HG03025 (cell line): ENCODE measurements at regions not wholly inside any gene's neighbourhood (a gene's known extent, or its start where the extent isn't known, plus 50 kb on each side); places are given as distances from the start of the nearest gene placed in this dataset.

Experiments used
- ATAC-seq: cut with Tn5 transposase; IDR thresholded peaks from one replicate; pipeline ENCODE4 v1.9.1; 2021; ENCODE audit warnings: mild to moderate bottlenecking, moderate library complexity; ENCODE audit not compliant: unreplicated experiment, low FRiP score

DNA sequence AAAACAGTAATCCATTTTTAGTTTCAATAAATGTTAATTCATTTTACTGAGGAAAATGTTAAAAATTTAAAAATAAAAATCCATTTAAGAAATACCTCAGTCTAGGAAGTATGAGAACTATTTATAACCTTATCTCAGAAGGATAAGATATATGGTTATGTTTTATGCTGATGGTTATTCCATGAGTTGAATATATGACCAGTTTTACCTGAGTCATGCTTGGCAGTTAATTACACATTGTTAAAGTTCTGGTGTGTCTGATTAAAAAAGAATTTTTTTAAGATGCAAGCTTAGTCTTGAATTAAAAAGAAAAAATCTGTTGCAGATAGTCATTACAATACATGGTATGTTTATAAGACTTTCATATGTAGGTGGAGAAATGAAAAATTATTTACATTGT lies 191.7 kb downstream of the ARL4A start:
- ATAC-seq, result no peak

DNA sequence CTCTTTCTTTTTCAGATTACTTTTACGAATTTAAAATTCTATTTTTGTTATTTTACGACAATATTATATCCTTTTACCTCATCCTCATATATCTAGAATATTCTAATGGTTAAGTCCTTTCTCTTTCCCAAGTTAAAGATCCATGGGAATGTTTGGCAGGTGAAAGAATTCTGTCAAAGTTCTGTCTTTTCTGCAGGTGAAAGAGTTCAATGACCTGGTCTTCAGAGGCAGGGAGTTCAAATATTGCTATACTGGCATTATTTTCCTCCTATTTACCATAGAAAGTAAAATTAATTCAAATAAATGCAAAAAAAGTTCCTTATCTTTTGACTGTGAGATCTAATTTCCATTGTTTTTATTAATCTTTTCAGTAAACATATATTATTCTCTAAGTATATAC lies 194.3 kb downstream of the ARL4A start:
- ATAC-seq, result no peak

DNA sequence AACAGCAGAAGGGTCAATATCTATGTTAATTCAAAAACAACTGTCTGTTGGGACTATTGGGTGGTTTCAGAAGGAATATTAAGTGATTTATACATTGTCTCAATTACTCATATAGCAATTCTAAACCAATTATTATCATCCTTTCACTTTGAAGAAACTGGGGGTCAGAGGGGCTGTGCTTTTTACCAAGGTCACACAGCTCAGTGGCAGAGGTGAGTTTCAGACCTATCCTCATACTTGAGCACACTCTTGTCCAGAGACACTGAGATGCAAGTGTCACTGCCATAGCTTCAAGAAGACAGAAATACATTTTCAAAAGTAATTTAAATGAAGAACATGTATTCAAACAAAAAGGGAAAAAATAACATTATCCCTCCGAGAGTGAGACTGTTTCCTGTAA lies 195.3 kb downstream of the ARL4A start:
- no peak for ATAC-seq

DNA sequence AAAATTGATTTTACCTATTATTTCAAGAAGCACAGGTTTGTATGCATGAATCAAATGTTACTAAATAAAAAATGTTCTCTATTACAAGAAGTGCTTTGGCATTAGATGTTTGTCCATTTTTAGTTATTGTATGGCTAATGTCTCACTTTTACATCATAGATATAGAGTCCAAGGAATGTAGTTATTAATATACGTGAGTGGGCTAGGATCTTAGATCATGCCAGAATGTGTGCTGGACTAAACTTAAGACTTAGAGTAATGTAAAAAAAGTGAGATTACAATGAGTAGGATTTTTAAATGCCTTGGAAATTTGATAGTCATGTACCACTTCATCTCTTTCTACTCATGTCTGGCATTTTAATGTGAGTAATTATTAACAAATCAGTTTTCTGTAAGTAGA lies 196.6 kb downstream of the ARL4A start:
- ATAC-seq, result no peak

DNA sequence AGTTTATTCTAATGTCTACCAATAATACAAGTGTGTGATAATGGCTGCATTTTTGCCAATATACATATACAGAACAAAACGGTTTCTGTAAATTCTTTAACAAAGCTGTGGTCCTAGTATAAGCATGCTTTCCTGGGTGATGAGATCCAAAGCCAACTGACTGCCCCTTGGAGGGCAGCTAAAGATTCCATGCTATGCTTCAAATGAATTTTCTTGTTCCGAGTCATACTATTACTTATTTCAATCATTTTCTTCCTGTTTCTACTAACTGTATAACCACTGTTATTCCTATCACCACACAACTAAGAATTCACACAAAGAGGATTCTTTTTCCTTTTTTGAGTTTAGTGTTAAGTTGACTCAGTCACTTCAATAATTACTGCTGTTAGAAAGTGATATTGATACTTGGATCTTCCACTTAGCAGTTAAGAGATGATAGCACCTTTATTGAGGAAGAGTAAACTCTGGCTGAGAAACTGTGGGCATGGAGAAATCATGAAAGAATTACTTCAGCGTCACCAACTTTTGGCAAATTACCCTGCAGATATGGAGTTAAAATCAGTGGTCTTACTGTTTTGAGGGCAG lies 197.5 kb downstream of the ARL4A start:
- no peak for ATAC-seq

DNA sequence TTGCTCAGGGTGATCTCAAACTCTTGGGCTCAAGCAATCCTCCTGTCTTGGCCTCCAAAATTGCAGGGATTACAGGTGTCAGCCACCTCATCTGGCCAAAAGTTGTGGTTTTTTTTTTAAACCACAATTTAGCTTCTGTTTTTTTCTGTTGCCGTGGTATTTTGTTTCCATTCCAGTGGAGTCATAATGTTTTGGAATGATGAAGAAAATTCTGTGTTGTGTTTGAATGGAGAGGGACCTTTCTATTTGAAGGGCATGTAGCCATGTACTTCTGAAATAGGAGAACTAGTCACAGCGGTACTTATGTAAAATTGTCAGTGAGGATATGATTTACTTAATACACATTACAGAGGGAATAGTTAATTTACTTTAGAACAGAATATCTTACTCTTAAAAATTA lies 201.3 kb downstream of the ARL4A start:
- no peak for ATAC-seq

DNA sequence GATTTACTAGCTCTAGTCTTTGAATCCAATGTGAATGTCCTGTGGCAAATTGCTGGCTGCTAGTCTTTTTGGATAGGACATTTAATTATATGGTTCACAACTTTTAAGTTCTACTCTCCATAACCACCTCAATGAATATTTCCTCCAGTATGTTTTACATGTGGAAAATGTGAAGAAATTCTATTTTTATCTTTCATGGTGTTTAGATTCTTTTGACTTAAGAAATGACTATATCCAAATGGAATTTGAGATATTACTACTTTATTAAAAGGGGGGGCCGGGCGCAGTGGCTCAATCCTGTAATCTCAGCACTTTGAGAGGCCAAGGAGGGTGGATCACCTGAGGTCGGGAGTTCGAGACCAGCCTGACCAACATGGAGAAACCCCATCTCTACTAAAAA lies 202.0 kb downstream of the ARL4A start:
- ATAC-seq, result no peak

DNA sequence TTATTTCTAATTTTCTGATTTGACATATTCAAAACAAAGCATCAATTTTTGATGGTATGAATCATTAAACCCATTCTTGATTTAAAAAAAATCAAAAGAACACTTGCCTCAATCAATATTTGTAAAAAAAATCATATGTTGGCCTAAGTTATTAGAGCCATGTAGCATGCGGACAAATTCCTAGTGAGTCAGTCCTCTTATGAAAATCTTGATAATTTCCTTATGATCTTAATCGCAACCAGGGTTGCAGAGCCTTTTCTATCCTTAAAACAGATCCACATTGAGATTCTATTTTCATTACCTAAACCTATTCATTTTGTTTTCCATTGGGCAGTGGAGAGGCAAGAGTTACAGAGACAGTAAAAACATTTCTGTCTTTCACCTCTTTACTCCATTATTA lies 203.2 kb downstream of the ARL4A start:
- no peak for ATAC-seq

DNA sequence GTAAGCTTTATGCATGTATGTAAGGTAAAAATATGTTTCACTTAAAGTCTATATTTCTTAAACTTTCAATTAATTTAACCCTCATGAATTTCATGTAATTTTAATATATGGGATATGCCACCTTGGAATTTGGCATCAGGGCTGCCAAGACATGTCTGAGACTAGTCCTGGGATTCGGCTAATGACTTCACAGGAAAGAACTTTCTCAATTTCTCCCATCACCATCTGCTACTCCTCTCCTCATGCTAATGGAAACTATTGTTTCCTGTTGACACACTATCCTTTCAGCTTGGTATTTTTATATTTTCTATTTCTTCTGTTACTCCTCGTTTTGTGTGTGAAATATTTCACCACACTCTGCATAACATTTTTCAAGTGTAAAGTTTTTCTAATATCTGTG lies 205.9 kb downstream of the ARL4A start:
- no peak for ATAC-seq

DNA sequence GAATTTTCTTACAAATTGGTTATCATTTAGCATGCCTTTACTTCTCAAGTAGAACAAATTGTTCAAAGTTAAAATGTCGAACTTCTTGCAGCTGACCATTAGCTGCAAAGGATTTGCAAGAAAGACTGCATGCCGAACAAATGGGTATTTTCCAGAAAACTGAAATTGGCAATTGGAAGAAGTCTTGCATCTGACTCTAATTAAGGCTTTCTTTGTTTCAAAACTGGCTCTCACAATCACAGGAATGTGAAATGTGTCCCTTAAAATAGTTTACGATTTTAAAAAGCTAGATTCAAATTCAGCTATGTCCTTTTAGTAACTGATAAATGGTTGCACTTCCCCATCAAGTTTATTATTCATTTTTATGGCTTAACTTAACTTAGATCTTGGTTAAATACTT lies 207.9 kb downstream of the ARL4A start:
- ATAC-seq, result no peak

DNA sequence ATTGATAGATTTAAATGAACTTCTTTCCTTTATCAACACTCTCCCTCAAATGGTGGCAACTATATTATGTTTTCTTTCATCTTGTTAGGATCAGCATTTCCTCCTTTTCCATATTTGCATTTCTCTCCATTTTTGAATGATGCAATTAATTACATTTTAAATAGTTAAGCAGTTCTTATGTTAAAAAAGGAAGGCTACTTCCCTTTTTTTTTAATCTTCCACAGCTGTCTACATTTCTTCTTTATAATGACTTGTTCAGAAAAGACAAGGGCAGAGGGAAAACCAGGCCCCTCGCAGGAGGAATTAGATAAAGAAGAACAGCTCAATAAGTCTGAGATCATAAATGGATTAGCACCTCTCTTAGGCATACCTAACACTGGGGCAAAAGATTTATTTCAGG lies 208.9 kb downstream of the ARL4A start:
- no peak for ATAC-seq

DNA sequence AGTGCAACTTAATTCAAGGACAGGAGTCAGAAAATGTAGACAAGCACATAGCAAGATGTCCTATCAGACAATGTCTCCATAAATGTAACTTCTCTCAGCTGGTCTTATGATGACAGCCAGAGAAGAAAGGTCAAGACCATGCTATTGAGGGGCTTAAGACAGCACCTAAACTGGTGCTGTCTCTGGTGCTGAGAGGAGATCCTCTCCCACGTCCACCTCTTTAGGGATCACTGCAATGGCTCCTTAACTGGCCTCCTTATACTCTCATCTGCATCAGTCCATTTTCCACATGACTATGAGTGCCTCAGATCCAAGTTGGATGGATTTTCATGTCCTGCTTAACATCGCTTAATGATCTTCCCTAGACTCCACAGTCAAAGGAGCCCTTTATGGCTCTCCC lies 210.6 kb downstream of the ARL4A start:
- no peak for ATAC-seq

DNA sequence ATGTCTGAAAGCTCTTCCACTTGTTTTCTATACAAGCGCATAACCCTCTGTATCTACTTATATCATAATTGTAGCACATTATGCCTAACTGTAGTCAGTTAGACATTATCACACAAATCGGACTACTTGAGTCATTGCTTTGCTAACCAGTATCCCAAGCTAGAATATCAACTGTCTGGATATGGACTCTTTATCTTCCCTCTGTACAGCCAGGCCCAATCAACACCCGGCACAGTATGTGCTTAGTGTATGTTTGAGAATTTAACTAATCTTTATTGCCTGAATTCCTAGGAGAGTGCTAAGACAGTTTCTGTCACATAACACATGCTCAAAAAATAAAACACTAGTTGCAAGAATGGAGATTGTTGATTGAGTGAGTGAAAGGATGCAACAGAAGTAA lies 211.2 kb downstream of the ARL4A start:
- no peak for ATAC-seq

DNA sequence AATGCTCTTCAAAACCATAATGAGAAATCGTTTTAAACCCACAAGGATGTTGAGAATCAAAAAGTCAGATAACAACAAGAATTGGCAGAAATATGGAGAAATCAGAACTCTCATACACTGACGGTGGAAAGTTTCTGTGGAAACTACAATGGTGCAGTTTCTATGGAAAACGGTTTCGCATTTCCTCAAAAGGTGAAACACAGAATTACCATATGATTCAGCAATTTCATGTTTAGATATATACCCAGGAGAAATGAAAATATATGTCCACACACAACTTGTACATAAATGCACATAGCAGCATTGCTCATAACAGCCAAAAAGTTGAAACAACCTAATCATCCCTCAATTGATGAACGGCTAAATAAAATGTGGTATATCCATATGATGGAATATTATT lies 218.2 kb downstream of the ARL4A start:
- ATAC-seq, result no peak

DNA sequence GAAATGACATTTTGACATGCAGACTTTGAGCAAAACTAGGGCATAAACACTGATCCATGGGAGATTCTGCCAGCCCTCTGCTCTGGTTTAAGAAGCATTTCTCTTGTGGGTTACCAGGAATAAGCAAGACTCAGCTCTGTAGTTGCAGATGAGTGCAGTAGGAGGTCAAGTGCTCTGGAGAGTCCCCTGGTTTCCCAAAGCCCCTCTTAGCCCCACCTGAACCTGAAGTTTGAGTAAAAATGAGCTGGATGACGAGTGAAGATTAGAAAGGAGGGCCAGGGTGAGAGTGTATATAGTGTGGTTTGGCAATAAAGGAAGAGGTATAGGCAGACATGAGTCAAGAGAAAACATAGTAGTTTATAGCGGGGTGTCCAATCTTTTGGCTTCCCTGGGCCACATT lies 220.3 kb downstream of the ARL4A start:
- ATAC-seq, result no peak

DNA sequence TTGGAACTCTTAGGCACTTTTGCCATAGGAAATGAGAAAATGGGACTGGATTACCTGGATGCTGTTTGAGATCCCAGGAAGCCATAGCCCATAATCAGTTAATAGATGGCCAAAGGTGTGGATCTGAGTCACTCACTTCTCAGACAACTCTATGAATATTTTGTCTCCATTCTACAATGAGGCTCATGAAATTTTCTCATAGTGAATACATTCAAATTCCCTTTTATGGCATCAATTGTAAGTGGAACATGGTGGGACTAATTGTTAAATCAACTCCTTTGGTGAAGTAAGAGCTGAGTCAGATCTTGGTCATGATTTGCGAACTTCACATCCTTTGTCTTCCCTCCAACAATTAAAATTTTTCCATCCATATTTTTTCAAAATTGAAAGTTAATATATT lies 222.1 kb downstream of the ARL4A start:
- ATAC-seq, result no peak

DNA sequence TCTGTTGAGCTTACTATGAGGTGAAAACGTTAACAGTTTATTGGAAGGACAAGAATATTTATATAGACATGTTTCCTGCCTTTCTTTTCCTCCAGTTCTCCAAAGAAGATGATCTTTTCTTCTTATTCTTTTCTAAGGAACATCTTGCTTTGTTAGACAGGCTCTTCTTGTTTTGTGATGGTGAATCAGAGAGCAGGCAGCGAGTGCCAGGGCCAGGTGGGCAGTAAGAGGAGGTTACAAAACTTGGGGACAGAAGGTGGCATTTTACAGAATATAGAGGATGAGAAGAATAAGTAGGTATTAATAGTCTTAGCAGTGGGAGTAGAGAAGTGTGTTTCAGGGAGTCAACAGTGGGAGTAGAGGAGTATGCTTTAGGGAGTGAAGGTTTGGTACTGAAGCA lies 223.6 kb downstream of the ARL4A start:
- no peak for ATAC-seq

DNA sequence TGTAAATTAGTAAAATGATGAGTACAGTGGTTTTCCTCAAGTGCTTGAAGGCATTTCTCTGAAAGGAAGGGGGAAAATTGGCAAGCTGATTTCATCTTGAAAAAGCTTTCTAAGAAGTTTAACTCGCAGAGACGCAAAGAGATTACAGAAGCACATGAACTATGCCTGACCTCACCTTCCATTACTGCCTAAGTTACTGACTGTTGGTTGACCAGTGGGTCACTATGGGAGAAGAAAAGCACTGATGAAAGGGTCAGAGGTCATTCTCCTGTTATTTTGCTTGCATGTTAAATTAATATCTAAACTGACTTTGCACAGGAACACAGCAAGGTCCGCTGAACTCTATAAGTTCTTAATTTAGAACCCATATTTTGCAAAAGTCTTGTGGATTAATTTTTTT lies 225.6 kb downstream of the ARL4A start:
- ATAC-seq, result no peak

DNA sequence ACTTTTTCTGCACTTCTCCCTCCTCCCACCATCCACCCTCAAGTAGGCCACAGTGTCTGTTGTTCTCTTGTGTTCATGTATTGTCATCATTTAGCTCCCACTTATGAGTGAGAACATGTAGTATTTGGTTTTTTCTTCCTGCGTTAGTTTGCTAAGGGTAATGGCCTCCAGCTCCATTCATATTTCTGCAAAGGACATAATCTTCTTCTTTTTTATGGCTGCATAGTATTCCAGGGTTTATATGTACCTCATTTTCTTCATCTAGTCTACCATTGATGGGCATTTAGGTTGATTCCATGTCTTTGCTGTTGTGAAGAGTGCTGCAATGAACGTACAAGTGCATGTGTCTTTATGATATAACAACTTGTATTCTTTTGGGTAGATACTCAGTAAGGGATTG lies 230.4 kb downstream of the ARL4A start:
- ATAC-seq, result no peak

DNA sequence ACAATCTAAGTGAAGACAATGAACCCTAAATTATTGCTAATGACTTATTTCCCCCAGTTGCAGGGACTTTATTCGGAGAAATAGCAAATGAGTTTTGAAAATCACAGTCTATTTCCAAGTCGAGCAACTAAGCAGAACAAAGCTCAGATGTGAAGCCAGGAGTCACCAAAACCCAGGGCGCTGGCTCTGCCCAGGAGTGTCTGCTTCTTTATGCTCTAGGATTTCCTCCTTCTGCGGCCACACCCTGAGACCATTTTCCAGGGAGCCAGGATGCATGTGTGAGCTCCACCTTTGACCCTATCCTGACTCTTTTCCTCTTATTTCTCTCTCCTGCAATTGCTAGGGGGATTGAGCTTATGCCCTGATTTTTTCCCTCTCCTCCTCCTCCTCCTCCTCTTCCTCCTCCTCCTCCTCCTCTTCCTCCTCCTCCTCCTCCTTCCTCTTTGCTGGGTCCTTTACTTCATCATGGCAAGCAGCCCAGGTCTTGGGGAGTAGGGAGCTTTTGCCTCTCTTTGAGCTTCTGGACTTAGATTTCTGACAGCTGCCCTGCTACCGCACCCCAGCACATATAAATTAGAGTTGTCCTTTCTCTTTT lies 234.4 kb downstream of the ARL4A start:
- no peak for ATAC-seq

DNA sequence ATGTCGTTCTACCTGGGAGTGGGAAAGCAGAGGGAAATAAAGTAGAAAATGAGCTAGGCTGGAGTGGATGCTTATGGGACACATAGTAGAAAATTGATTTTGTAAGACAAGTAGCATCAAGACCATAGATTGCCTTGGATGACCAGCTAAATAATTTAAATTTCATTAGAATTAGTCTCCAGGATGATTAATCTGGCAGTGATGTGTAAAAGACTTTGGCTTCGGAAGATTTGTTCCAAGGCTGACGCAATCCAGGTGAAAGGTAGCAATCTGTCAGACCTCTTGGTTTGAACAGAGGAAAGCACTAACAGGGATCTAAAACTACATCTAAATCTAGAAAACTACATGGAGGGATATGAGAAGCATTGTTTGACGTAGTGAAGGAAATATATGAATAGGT lies 236.5 kb downstream of the ARL4A start:
- no peak for ATAC-seq

DNA sequence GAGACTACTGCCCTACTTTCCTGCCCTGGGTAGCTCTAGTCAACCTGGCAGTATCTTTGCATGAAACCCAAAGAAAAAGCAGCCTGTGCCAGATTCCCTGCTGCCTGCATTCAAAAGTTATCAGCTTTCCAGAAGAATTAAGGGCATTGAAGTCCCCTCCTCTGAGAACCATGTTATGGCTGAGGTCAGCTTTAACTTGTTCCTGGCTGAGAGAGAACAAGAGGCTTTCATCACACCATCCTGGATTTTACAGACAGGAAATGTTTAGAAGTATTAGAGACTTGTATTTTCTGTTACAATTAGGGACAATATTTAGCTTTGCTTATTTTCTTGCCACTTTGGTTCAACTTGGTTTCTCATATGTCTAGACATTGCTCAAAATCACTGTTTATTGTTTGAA lies 238.8 kb downstream of the ARL4A start:
- no peak for ATAC-seq
